ENCODE measurements at regions not wholly inside any gene's neighbourhood (a gene's known extent, or its start where the extent isn't known, plus 50 kb on each side); places are given as distances from the start of the nearest gene placed in this dataset.

DNA sequence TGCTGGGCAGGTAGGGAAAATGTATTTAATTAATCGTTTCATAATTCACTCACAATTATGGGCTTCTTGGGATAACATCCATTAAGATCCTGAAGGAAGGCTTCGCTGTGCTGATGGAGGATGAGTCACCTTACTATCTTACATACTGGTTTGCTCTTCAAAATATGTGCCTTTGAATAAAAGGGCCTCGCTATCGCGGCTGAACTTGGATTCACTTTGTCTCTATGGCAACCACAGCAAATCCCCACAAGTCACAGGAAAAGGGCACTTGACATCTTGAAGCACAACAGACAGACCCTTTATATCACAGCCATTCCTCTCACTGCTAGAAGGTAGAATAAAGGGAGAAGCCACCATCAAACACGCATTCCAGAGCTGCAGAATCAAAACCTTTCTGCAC is 141.3 kb upstream of the MYLIP start:
- Histone ChIP-seq H3F3A (replicated peaks; ENCODE audit: insufficient read depth) (no peaks in the 10 kb centered on the region), H3K9ac (no peak overlapping the region), H3K4me3 (ENCODE audit: low read depth in 2 of 2, low read length in 1 of 2) (no peak overlapping the region), H3K36me3 (replicated peaks in 1 of 2; ENCODE audit: control insufficient read depth in 1 of 2, insufficient read depth in 2 of 2, low read length in 1 of 2) (no peaks in the 10 kb centered on the region), H3K4me2 (no peak overlapping the region), H3K9me2 (no peaks in the 10 kb centered on the region), H4K20me1 (ENCODE audit: insufficient read depth) (no peaks in the 10 kb centered on the region), H2AFZ (ENCODE audit: low read depth) (no peak overlapping the region), H3K4me1 (ENCODE audit: control insufficient read depth in 1 of 2, insufficient read depth in 2 of 2, low read depth in 1 of 2, low read length in 1 of 2) (no peaks in the 10 kb centered on the region; a peak in 1 of 4 replicates), H3K9me3 (no peaks in the 10 kb centered on the region), H3K27me3 (ENCODE audit: insufficient read depth) (no peaks in the 10 kb centered on the region), H3K27ac (ENCODE audit: low read depth in 2 of 2, low read length in 1 of 2) (no peak overlapping the region), H3K79me2 (ENCODE audit: insufficient read depth) (no peaks in the 10 kb centered on the region)
- ChIA-PET CTCF (interaction anchor here (0.7 kb wide), 1 partner anchor 168 kb away, joined by 3 read pairs; no protein-coding TSS in a partner anchor), POLR2A (no interaction called here)
- TF ChIP-seq TEAD4 (IDR thresholded peaks at IDR 0.05; ENCODE audit: borderline replicate concordance, insufficient read depth) (no peak), MEF2A (IDR thresholded peaks at IDR 0.05; ENCODE audit: borderline replicate concordance, low read depth) (no peak), RFX5 (IDR thresholded peaks at IDR 0.05; ENCODE audit: low read length) (no peak), JUND (IDR thresholded peaks at IDR 0.05) (no peak), CHD2 (IDR thresholded peaks at IDR 0.05; ENCODE audit: low read length, partially characterized antibody) (no peak), NFIC (IDR thresholded peaks at IDR 0.05; ENCODE audit: borderline replicate concordance) (no peak), POLR2AphosphoS5 (IDR thresholded peaks at IDR 0.05; ENCODE audit: low read depth, low read length) (no peak), EZH2phosphoT487 (IDR thresholded peaks at IDR 0.05; ENCODE audit: borderline replicate concordance, low read depth) (no peak), FOSL2 (IDR thresholded peaks at IDR 0.05; ENCODE audit: borderline replicate concordance, low read depth) (no peak), TCF12 (IDR thresholded peaks at IDR 0.05) (no peak)
- TF ChIP-seq, protein P1, sequence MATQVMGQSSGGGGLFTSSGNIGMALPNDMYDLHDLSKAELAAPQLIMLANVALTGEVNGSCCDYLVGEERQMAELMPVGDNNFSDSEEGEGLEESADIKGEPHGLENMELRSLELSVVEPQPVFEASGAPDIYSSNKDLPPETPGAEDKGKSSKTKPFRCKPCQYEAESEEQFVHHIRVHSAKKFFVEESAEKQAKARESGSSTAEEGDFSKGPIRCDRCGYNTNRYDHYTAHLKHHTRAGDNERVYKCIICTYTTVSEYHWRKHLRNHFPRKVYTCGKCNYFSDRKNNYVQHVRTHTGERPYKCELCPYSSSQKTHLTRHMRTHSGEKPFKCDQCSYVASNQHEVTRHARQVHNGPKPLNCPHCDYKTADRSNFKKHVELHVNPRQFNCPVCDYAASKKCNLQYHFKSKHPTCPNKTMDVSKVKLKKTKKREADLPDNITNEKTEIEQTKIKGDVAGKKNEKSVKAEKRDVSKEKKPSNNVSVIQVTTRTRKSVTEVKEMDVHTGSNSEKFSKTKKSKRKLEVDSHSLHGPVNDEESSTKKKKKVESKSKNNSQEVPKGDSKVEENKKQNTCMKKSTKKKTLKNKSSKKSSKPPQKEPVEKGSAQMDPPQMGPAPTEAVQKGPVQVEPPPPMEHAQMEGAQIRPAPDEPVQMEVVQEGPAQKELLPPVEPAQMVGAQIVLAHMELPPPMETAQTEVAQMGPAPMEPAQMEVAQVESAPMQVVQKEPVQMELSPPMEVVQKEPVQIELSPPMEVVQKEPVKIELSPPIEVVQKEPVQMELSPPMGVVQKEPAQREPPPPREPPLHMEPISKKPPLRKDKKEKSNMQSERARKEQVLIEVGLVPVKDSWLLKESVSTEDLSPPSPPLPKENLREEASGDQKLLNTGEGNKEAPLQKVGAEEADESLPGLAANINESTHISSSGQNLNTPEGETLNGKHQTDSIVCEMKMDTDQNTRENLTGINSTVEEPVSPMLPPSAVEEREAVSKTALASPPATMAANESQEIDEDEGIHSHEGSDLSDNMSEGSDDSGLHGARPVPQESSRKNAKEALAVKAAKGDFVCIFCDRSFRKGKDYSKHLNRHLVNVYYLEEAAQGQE (IDR thresholded peaks at IDR 0.05; ENCODE audit: low read depth, low read length), result no peak
- TF ChIP-seq, protein P2, sequence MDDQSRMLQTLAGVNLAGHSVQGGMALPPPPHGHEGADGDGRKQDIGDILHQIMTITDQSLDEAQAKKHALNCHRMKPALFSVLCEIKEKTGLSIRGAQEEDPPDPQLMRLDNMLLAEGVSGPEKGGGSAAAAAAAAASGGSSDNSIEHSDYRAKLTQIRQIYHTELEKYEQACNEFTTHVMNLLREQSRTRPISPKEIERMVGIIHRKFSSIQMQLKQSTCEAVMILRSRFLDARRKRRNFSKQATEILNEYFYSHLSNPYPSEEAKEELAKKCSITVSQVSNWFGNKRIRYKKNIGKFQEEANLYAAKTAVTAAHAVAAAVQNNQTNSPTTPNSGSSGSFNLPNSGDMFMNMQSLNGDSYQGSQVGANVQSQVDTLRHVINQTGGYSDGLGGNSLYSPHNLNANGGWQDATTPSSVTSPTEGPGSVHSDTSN (IDR thresholded peaks at IDR 0.05), result no peak
- TF ChIP-seq, protein P3, sequence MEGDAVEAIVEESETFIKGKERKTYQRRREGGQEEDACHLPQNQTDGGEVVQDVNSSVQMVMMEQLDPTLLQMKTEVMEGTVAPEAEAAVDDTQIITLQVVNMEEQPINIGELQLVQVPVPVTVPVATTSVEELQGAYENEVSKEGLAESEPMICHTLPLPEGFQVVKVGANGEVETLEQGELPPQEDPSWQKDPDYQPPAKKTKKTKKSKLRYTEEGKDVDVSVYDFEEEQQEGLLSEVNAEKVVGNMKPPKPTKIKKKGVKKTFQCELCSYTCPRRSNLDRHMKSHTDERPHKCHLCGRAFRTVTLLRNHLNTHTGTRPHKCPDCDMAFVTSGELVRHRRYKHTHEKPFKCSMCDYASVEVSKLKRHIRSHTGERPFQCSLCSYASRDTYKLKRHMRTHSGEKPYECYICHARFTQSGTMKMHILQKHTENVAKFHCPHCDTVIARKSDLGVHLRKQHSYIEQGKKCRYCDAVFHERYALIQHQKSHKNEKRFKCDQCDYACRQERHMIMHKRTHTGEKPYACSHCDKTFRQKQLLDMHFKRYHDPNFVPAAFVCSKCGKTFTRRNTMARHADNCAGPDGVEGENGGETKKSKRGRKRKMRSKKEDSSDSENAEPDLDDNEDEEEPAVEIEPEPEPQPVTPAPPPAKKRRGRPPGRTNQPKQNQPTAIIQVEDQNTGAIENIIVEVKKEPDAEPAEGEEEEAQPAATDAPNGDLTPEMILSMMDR (IDR thresholded peaks at IDR 0.05), result no peak
- DNase-seq, result no peak
- 24% methylated on average over 6 of the region's 6 CpGs for WGBS (ENCODE audit: low lambda C conversion rate)
